GM12878 (cell line): ENCODE measurements at regions not wholly inside any gene's neighbourhood (a gene's known extent, or its start where the extent isn't known, plus 50 kb on each side); places are given as distances from the start of the nearest gene placed in this dataset.

Experiments
- ATAC-seq: fragments of 200-7000 bp; cut with Tn5 transposase; 3 replicates; pipeline ENCODE4 v1.9.1; 2020; ENCODE audit warnings: mild to moderate bottlenecking, moderate library complexity
- BruUV-seq: library from RNA; stranded (reverse); fragments of 400-500 nt; replicated peaks from 2 replicates; lab custom pipeline; 2021; lab: Mats Ljungman, UMichigan
- CTCF ChIA-PET: fragments of 300-600 bp; sonication (Branson Sonifier 250); formaldehyde crosslinking; extraction: SDS; loops from one replicate; lab custom pipeline; 2021; ENCODE audit warnings: inconsistent platforms; lab: Yijun Ruan, JAX
- POLR2A ChIA-PET: fragments of 350-600 bp; formaldehyde crosslinking; extraction: SDS; loops from one replicate; lab custom pipeline; 2021; ENCODE audit warnings: inconsistent platforms; lab: Charles Lee
- RAD21 ChIA-PET: fragments of 300-600 bp; sonication (Branson Sonifier 250); formaldehyde crosslinking; loops from one replicate; lab custom pipeline; 2023; ENCODE audit warnings: antibody characterized with exemption; ENCODE audit not compliant: unreplicated experiment; lab: Charles Lee
- SMC1A ChIA-PET: fragments of 300-600 bp; sonication (Branson Sonifier 250); formaldehyde crosslinking; loops from one replicate; lab custom pipeline; 2023; ENCODE audit not compliant: unreplicated experiment, uncharacterized antibody; lab: Charles Lee
- DNase-seq: peaks from one replicate; pipeline ENCODE4 v3.0.0-alpha.2; 2011; ENCODE audit warnings: low read depth, low spot score
- FAIRE-seq: peaks from 3 replicates; lab custom pipeline; 2011; peaks lifted over from hg19 to GRCh38; lab: Jason Lieb, UNC
- H2AFZ ChIP-seq: 2 replicates; pipeline ENCODE4 v1.6.0; 2011; ENCODE audit warnings: low read depth, low read length, control low read depth; ENCODE audit not compliant: control insufficient read depth
- H3K27ac ChIP-seq: 2 replicates; pipeline ENCODE4 v1.5.1; 2011; ENCODE audit warnings: control low read depth; ENCODE audit not compliant: control insufficient read depth, insufficient read depth
- H3K27me3 ChIP-seq, 2 experiments: replicated peaks in 1 of 2; 2 replicates each; pipeline versions ENCODE4 v1.6.0 to v1.6.1; 2011; ENCODE audit warnings: low read length in 1 of 2; ENCODE audit not compliant: control insufficient read depth in 2 of 2, insufficient read depth in 2 of 2
- H3K36me3 ChIP-seq, 2 experiments: 2 replicates each; pipeline ENCODE4 v1.5.1; 2011; ENCODE audit warnings: low read length in 1 of 2; ENCODE audit not compliant: control insufficient read depth in 2 of 2, insufficient read depth in 2 of 2
- H3K4me1 ChIP-seq: 2 replicates; pipeline ENCODE4 v1.6.1; 2011; ENCODE audit warnings: mild to moderate bottlenecking, low read length, moderate library complexity, mixed read lengths; ENCODE audit not compliant: control insufficient read depth, insufficient read depth
- H3K4me2 ChIP-seq: 2 replicates; pipeline ENCODE4 v1.6.0; 2011; ENCODE audit warnings: control low read depth; ENCODE audit not compliant: control insufficient read depth, insufficient read depth
- H3K4me3 ChIP-seq: fragments of 200-600 bp; sonication (generic); 2 replicates; pipeline ENCODE4 v1.5.1; 2016
- H3K79me2 ChIP-seq: 2 replicates; pipeline ENCODE4 v1.6.0; 2011; ENCODE audit warnings: low read length; ENCODE audit not compliant: control insufficient read depth, insufficient read depth
- H3K9ac ChIP-seq: 2 replicates; pipeline ENCODE4 v1.8.0; 2011; ENCODE audit warnings: low read length, control low read depth, mixed read lengths; ENCODE audit not compliant: control insufficient read depth, insufficient read depth
- H3K9me3 ChIP-seq: replicated peaks from 3 replicates; pipeline ENCODE4 v1.5.1; 2011; ENCODE audit warnings: mild to moderate bottlenecking, low read length; ENCODE audit not compliant: control insufficient read depth, insufficient read depth
- H4K20me1 ChIP-seq: 2 replicates; pipeline ENCODE4 v1.6.0; 2011; ENCODE audit not compliant: control insufficient read depth, insufficient read depth
- ASH2L ChIP-seq: fragments of 300-600, 200-600 bp; sonication (generic); IDR thresholded peaks from 2 replicates; pipeline ENCODE4 v1.6.1; 2017; ENCODE audit warnings: low read depth, mild to moderate bottlenecking, borderline replicate concordance
- BRCA1 ChIP-seq: IDR thresholded peaks from 2 replicates; pipeline ENCODE4 v1.6.1; 2011; ENCODE audit warnings: low read depth, low read length, improper control_type of control experiment
- CHD4 ChIP-seq: fragments of 200-600 bp; sonication (generic); IDR thresholded peaks from 2 replicates; pipeline ENCODE4 v1.6.1; 2016; ENCODE audit warnings: mild to moderate bottlenecking
- FOS ChIP-seq: IDR thresholded peaks from 3 replicates; pipeline ENCODE4 v1.6.1; 2011; ENCODE audit warnings: borderline replicate concordance; ENCODE audit not compliant: insufficient read length; ENCODE audit errors: extremely low read depth
- FOXK2 ChIP-seq: fragments of 450-650 bp; IDR thresholded peaks from 2 replicates; pipeline ENCODE4 v1.6.1; 2017; ENCODE audit warnings: mild to moderate bottlenecking, moderate library complexity
- NBN ChIP-seq: fragments of 450-650 bp; IDR thresholded peaks from 2 replicates; pipeline ENCODE4 v1.6.1; 2016
- NR2C1 ChIP-seq: fragments of 450-650 bp; IDR thresholded peaks from 2 replicates; pipeline ENCODE4 v1.6.1; 2017; ENCODE audit warnings: antibody characterized with exemption, mild to moderate bottlenecking, moderate library complexity
- YBX1 ChIP-seq: fragments of 450-650 bp; IDR thresholded peaks from 2 replicates; pipeline ENCODE4 v1.6.1; 2016; ENCODE audit warnings: antibody characterized with exemption
- ZNF274 ChIP-seq: IDR thresholded peaks from one replicate; pipeline ENCODE4 v1.8.0; 2011; ENCODE audit not compliant: insufficient read length, insufficient read depth
- ZNF622 ChIP-seq: fragments of 450-650 bp; IDR thresholded peaks from 2 replicates; pipeline ENCODE4 v1.6.1; 2017; ENCODE audit warnings: mild to moderate bottlenecking, inconsistent platforms
- WGBS: methylation state at CpG from one replicate; pipeline ENCODE4 v1.1.6; 2016; ENCODE audit warnings: low lambda C conversion rate; ENCODE audit not compliant: insufficient replicate concordance, insufficient coverage; ENCODE audit errors: missing lambda C conversion rate; 5-methylcytosine and 5-hydroxymethylcytosine counted together
- in situ Hi-C: fragments of 300-500 bp; cut with MboI; formaldehyde crosslinking; loops from 9 replicates; pipeline ENCODE4 v1.14.3; 2018; ENCODE audit warnings: mixed read lengths
- intact Hi-C: fragments of 100-400 bp; cut with micrococcal nuclease; formaldehyde crosslinking; loops from one replicate; pipeline ENCODE4 v1.14.2; 2022; ENCODE audit not compliant: unreplicated experiment
- TF ChIP-seq, protein P1 (sequence below): fragments of 150-350 bp; IDR thresholded peaks from 2 replicates; pipeline ENCODE4 v1.6.1; 2014; ENCODE audit warnings: mild to moderate bottlenecking, low read depth, low read length
- TF ChIP-seq, protein P2 (sequence below): fragments of 450-650 bp; IDR thresholded peaks from 2 replicates; pipeline ENCODE4 v1.6.1; 2017; ENCODE audit warnings: antibody characterized with exemption, mild to moderate bottlenecking, moderate library complexity
- TF ChIP-seq, protein P3 (sequence below): IDR thresholded peaks from 2 replicates; pipeline ENCODE4 v1.6.1; 2011; ENCODE audit warnings: low read depth, low read length, improper control_type of control experiment, borderline replicate concordance

DNA sequence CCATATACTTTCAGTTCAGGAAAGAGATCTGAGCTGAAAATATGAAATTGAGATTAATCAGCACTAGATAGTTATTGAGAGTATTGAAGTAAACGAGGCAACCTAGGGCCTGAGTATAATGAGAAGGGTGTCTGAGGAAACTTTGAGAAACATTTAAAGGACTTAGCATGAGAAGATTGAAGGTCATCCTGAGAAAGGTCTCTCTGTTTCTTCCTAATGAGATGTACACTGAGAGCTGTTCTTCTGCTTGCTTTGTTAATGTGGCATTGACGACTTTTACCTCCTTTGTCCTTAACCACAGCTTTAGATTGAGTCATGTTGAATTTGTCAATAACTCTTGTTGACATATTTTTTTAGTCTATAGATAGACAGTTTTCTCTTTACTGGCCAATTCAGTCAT, 145.1 kb upstream of the ACTBL2 start:
- no peaks in the 10 kb centered on the region for H3K79me2 ChIP-seq
- no peak overlapping the region for H3K4me3 ChIP-seq
- no peaks in the 10 kb centered on the region for H3K27me3 ChIP-seq
- ChIA-PET SMC1A (interaction anchor here (2.3 kb wide), 1 partner anchor 22 kb away, joined by 8 read pairs; no protein-coding TSS in a partner anchor), CTCF (interaction anchor here (0.8 kb wide), 1 partner anchor 12 kb away, joined by 3 read pairs; no protein-coding TSS in a partner anchor), POLR2A (no interaction called here), RAD21 (no interaction called here)
- H3K9ac ChIP-seq = no peak overlapping the region
- intact Hi-C loops = no loop called here
- WGBS = 3% methylated on average over 2 of the region's 2 CpGs
- H3K4me2 ChIP-seq = no peak overlapping the region
- no peaks in the 10 kb centered on the region for H4K20me1 ChIP-seq
- DNase-seq (no peak), ATAC-seq (no peak), FAIRE-seq (no peak)
- no TSS peak for BruUV-seq
- no peaks in the 10 kb centered on the region for H3K36me3 ChIP-seq
- no peak overlapping the region for H3K27ac ChIP-seq
- no peak overlapping the region for H2AFZ ChIP-seq
- H3K9me3 ChIP-seq = no peaks in the 10 kb centered on the region
- in situ Hi-C loops = no loop called here
- no peaks in the 10 kb centered on the region for H3K4me1 ChIP-seq
- TF ChIP-seq, protein P1, sequence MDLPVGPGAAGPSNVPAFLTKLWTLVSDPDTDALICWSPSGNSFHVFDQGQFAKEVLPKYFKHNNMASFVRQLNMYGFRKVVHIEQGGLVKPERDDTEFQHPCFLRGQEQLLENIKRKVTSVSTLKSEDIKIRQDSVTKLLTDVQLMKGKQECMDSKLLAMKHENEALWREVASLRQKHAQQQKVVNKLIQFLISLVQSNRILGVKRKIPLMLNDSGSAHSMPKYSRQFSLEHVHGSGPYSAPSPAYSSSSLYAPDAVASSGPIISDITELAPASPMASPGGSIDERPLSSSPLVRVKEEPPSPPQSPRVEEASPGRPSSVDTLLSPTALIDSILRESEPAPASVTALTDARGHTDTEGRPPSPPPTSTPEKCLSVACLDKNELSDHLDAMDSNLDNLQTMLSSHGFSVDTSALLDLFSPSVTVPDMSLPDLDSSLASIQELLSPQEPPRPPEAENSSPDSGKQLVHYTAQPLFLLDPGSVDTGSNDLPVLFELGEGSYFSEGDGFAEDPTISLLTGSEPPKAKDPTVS = no peak
- TF ChIP-seq YBX1 = no peak
- no peak for TF ChIP-seq NR2C1
- TF ChIP-seq ZNF274 = no peak
- no peak for TF ChIP-seq NBN
- no peak for TF ChIP-seq FOS
- TF ChIP-seq, protein P2, sequence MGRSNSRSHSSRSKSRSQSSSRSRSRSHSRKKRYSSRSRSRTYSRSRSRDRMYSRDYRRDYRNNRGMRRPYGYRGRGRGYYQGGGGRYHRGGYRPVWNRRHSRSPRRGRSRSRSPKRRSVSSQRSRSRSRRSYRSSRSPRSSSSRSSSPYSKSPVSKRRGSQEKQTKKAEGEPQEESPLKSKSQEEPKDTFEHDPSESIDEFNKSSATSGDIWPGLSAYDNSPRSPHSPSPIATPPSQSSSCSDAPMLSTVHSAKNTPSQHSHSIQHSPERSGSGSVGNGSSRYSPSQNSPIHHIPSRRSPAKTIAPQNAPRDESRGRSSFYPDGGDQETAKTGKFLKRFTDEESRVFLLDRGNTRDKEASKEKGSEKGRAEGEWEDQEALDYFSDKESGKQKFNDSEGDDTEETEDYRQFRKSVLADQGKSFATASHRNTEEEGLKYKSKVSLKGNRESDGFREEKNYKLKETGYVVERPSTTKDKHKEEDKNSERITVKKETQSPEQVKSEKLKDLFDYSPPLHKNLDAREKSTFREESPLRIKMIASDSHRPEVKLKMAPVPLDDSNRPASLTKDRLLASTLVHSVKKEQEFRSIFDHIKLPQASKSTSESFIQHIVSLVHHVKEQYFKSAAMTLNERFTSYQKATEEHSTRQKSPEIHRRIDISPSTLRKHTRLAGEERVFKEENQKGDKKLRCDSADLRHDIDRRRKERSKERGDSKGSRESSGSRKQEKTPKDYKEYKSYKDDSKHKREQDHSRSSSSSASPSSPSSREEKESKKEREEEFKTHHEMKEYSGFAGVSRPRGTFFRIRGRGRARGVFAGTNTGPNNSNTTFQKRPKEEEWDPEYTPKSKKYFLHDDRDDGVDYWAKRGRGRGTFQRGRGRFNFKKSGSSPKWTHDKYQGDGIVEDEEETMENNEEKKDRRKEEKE = no peak
- TF ChIP-seq ASH2L = no peak
- no peak for TF ChIP-seq ZNF622
- TF ChIP-seq, protein P3, sequence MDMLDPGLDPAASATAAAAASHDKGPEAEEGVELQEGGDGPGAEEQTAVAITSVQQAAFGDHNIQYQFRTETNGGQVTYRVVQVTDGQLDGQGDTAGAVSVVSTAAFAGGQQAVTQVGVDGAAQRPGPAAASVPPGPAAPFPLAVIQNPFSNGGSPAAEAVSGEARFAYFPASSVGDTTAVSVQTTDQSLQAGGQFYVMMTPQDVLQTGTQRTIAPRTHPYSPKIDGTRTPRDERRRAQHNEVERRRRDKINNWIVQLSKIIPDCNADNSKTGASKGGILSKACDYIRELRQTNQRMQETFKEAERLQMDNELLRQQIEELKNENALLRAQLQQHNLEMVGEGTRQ = no peak
- TF ChIP-seq BRCA1 = no peak
- no peak for TF ChIP-seq CHD4
- TF ChIP-seq FOXK2 = no peak
- TF ChIP-seq, all 136 proteins: peak for 0
